ENCODE measurements at regions not wholly inside any gene's neighbourhood (a gene's known extent, or its start where the extent isn't known, plus 50 kb on each side); places are given as distances from the start of the nearest gene placed in this dataset.

GRCh38 chr1:67489643-67490042 is 59.4 kb upstream of the SERBP1 start:
- H2BK5ac ChIP-seq (ENCODE audit: insufficient read length, low read length) = no peak overlapping the region
- H4K5ac ChIP-seq (ENCODE audit: insufficient read length, low read depth, low read length) = no peak overlapping the region
- no peaks in the 10 kb centered on the region for H3K27me3 ChIP-seq (ENCODE audit: insufficient read depth, low read length)
- no peak overlapping the region for H2BK12ac ChIP-seq (ENCODE audit: insufficient read length, low read depth, low read length)
- no peak overlapping the region for H3K4me2 ChIP-seq (ENCODE audit: insufficient read depth, insufficient read length, low read length)
- DNase-seq = no peak
- no peak overlapping the region; a peak in 1 of 7 replicates for H3K27ac Mint-ChIP-seq
- no peak overlapping the region for H3K4me3 Mint-ChIP-seq
- no peak overlapping the region for H2AK5ac ChIP-seq (ENCODE audit: insufficient read length, low read length)
- WGBS (ENCODE audit: extremely low coverage, insufficient read length, low lambda C conversion rate) = no CpG with 5 or more reads among the region's 1 CpG
- H3K36me3 Mint-ChIP-seq (ENCODE audit: insufficient read depth in 1 of 3, low read depth in 3 of 3) = no peaks in the 10 kb centered on the region; a peak in 1 of 7 replicates
- no peak overlapping the region for H2AFZ ChIP-seq (ENCODE audit: low read length)
- H3K9me3 Mint-ChIP-seq = no peaks in the 10 kb centered on the region
- no peaks in the 10 kb centered on the region for H4K20me1 ChIP-seq (ENCODE audit: control insufficient read depth, insufficient read depth, insufficient read length)
- no peak overlapping the region for H3K27ac ChIP-seq (ENCODE audit: insufficient read length, low read depth, low read length)
- no peak overlapping the region for H4K91ac ChIP-seq (ENCODE audit: insufficient read length, low read depth, low read length)
- no peaks in the 10 kb centered on the region for H3K4me1 ChIP-seq (ENCODE audit: insufficient read depth, low read length)
- no peak overlapping the region for H3K18ac ChIP-seq (ENCODE audit: insufficient read length, low read depth, low read length)
- H2BK20ac ChIP-seq (ENCODE audit: low read depth, low read length, poor library complexity, severe bottlenecking) = no peak overlapping the region
- H4K8ac ChIP-seq (replicated peaks; ENCODE audit: insufficient read length, low read depth, low read length) = no peak overlapping the region
- H3K23me2 ChIP-seq (ENCODE audit: insufficient read length, low read depth, low read length, poor library complexity, severe bottlenecking) = no peaks in the 10 kb centered on the region
- peak; percentile 68; the same call in 2 of the 3 replicates for TF ChIP-seq CTCF (conservative IDR thresholded peaks at IDR 0.05)
- H3T11ph ChIP-seq (ENCODE audit: low read length) = no peak overlapping the region
- H3K4ac ChIP-seq (ENCODE audit: low read depth, low read length) = no peak overlapping the region
- no peak overlapping the region for H2BK15ac ChIP-seq (ENCODE audit: low read depth, low read length)
- peaks cover 5% of the 10 kb centered on the region for H3K27me3 Mint-ChIP-seq (ENCODE audit: low read depth)
- no peak overlapping the region for H3K23ac ChIP-seq (ENCODE audit: insufficient read length, low read depth, low read length)
- H3K14ac ChIP-seq (ENCODE audit: insufficient read depth, low read length) = no peak overlapping the region
- H3K79me2 ChIP-seq (ENCODE audit: insufficient read depth, low read length) = no peaks in the 10 kb centered on the region
- H3K4me1 Mint-ChIP-seq = peaks cover 13 to 16% of the 10 kb centered on the region in 2 experiments
- no peaks in the 10 kb centered on the region for H3K79me1 ChIP-seq (ENCODE audit: insufficient read depth, low read depth, low read length, poor library complexity, severe bottlenecking)
- no peaks in the 10 kb centered on the region for H3K9me3 ChIP-seq (ENCODE audit: control insufficient read depth, low read depth, low read length)
- no peak overlapping the region for H3K9ac ChIP-seq (ENCODE audit: extremely low read depth, insufficient read length, low read length)
- no peak overlapping the region for H2BK120ac ChIP-seq (ENCODE audit: low read depth, low read length, poor library complexity, severe bottlenecking)
- H3K56ac ChIP-seq (ENCODE audit: insufficient read length, low read depth, low read length) = no peak overlapping the region

Data from H9 (cell line).